Endothelial cell (in vitro differentiated cells): ENCODE measurements at regions not wholly inside any gene's neighbourhood (a gene's known extent, or its start where the extent isn't known, plus 50 kb on each side); places are given as distances from the start of the nearest gene placed in this dataset.

Source experiments
- DNase-seq: peaks from one replicate; pipeline ENCODE4 v3.0.0; 2021; ENCODE audit warnings: low spot score
- H3K27ac Mint-ChIP-seq: one replicate; pipeline ENCODE4 v1.8.0; 2021; ENCODE audit warnings: mixed read lengths, inconsistent platforms; ENCODE audit not compliant: unreplicated experiment
- H3K27me3 Mint-ChIP-seq: one replicate; pipeline ENCODE4 v1.8.0; 2021; ENCODE audit warnings: mild to moderate bottlenecking, moderate library complexity, mixed read lengths, inconsistent platforms; ENCODE audit not compliant: unreplicated experiment
- H3K36me3 Mint-ChIP-seq: one replicate; pipeline ENCODE4 v1.8.0; 2021; ENCODE audit warnings: mild to moderate bottlenecking, low read depth, mixed read lengths, inconsistent platforms; ENCODE audit not compliant: unreplicated experiment
- H3K4me1 Mint-ChIP-seq: one replicate; pipeline ENCODE4 v1.8.0; 2021; ENCODE audit warnings: mild to moderate bottlenecking, mixed read lengths, inconsistent platforms; ENCODE audit not compliant: unreplicated experiment
- H3K4me3 Mint-ChIP-seq: one replicate; pipeline ENCODE4 v1.8.0; 2021; ENCODE audit warnings: mild to moderate bottlenecking, mixed read lengths, inconsistent platforms; ENCODE audit not compliant: unreplicated experiment
- H3K9me3 Mint-ChIP-seq: one replicate; pipeline ENCODE4 v1.8.0; 2021; ENCODE audit warnings: mixed read lengths, inconsistent platforms; ENCODE audit not compliant: unreplicated experiment
- CTCF ChIP-seq: fragments of 200-600 bp; sonication (generic); IDR thresholded peaks from one replicate; pipeline ENCODE4 v1.5.0; 2021; ENCODE audit warnings: antibody characterized with exemption; ENCODE audit not compliant: unreplicated experiment

DNA sequence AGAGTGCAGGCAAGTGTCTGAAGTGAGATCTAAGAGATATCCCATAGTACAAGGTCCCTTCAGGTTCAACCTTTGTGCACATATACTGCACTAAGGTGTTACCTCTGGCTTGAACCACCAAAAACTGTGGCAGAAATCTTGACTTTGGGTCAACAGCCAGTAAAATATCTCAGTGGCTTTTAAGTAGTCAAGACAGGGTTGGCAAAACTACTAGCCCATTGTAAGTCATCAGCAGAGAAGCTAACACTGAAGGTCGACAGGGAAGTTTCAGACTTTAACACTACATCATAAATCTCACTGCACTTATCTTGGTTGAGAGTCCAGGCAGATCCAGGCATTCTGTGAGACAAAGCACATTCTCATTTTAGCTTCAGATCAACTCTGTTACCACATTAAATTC lies 1684.7 kb downstream of the HACE1 start:
- Mint-ChIP-seq H3K4me3 (no peak overlapping the region), H3K27me3 (no peaks in the 10 kb centered on the region), H3K9me3 (no peaks in the 10 kb centered on the region), H3K27ac (no peak overlapping the region), H3K36me3 (no peaks in the 10 kb centered on the region), H3K4me1 (no peaks in the 10 kb centered on the region)
- no peak for TF ChIP-seq CTCF
- no peak for DNase-seq

DNA sequence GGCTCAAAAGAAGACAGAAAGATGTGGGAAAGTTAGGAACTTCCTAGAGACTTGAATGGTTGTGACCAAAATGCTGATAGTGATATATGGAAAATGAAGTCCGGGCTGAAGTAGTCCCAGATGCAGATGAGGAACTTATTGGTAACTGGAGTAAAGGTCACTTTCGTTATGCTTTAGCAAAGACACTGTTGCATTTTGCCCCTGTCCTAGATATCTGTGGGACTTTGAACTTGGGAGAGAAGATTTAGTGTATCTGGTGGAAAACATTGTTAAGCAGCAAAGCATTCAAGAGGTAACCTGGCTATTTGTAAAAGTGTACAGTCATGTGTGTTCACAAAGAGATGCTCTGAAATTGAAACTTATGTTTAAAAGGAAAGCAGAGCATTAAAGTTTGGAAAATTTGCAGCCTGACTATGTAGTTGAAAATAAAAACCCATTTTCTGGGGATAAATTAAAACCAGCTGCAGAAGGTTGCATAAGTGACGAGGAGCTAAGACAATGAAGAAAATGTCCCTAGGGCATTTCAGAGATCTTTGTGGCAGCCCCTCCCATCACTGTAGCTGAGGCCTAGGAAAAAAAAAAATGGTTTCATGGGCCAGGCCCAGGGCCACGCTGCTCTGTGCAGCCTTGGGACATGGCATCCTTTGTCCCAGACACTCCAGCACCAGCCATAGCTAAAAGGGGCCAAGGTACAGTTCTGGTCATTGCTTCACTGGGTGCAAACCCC lies 1692.2 kb downstream of the HACE1 start:
- H3K4me3 Mint-ChIP-seq = no peak overlapping the region
- H3K36me3 Mint-ChIP-seq = no peaks in the 10 kb centered on the region
- H3K4me1 Mint-ChIP-seq = no peaks in the 10 kb centered on the region
- no peak for DNase-seq
- TF ChIP-seq CTCF = no peak
- no peaks in the 10 kb centered on the region for H3K27me3 Mint-ChIP-seq
- no peaks in the 10 kb centered on the region for H3K9me3 Mint-ChIP-seq
- H3K27ac Mint-ChIP-seq = no peak overlapping the region

GRCh38 chr6:103154779-103155572 lies 1704.7 kb downstream of the HACE1 start:
- no peaks in the 10 kb centered on the region for H3K36me3 Mint-ChIP-seq
- no peak for DNase-seq
- TF ChIP-seq CTCF = no peak
- H3K4me3 Mint-ChIP-seq = no peak overlapping the region
- no peaks in the 10 kb centered on the region for H3K9me3 Mint-ChIP-seq
- no peak overlapping the region for H3K27ac Mint-ChIP-seq
- H3K4me1 Mint-ChIP-seq = no peaks in the 10 kb centered on the region
- no peaks in the 10 kb centered on the region for H3K27me3 Mint-ChIP-seq

DNA sequence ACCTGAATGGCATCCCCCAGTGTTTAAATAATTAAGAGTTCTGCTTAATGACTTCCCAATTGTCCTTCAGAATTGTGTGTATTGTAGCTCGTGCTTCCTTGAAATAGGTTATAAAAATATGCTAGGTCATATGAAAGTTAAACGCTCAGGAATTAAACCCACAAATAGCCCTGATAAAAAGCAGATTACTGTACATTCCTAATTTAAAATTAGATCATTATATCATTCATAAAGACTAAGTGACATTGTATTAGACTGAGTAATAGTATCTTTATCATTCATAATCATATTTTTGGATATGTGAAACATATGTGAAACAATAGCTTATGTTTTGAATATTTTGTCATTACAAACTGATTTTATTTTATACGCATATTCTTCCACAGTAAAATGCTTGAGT lies 1706.7 kb downstream of the HACE1 start:
- Mint-ChIP-seq H3K9me3 (no peaks in the 10 kb centered on the region), H3K36me3 (no peaks in the 10 kb centered on the region), H3K4me1 (no peaks in the 10 kb centered on the region), H3K27ac (no peak overlapping the region), H3K4me3 (no peak overlapping the region), H3K27me3 (no peaks in the 10 kb centered on the region)
- no peak for TF ChIP-seq CTCF
- no peak for DNase-seq

GRCh38 chr6:103142902-103143301 lies 1716.8 kb downstream of the HACE1 start:
- H3K27ac Mint-ChIP-seq = no peak overlapping the region
- no peak for DNase-seq
- TF ChIP-seq CTCF = no peak
- H3K27me3 Mint-ChIP-seq = no peaks in the 10 kb centered on the region
- H3K4me1 Mint-ChIP-seq = no peaks in the 10 kb centered on the region
- H3K36me3 Mint-ChIP-seq = no peaks in the 10 kb centered on the region
- no peak overlapping the region for H3K4me3 Mint-ChIP-seq
- no peaks in the 10 kb centered on the region for H3K9me3 Mint-ChIP-seq
